ENCODE measurements at regions not wholly inside any gene's neighbourhood (a gene's known extent, or its start where the extent isn't known, plus 50 kb on each side); places are given as distances from the start of the nearest gene placed in this dataset.

DNA sequence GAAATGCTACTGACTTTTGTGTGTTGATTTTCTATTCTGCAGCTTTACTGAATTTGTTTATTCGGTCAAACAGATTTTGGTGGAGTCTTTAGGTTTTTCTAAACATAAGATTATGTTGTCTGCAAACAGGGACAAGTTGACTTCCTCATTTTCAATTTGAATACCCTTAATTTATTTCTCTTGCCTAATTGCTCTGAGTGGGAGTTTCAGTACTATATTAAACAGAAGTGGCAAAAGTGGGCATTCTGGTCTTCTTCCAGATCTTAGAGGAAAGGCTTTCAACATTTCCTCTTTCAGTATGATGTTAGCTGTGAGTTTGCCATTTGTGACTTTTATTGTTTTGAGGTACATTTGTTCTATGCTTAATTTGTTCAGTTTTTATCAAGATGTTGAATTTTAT lies 268.5 kb downstream of the WNT5A start:
- no peak for DNase-seq

GRCh38 chr3:55207744-55208143 lies 279.4 kb downstream of the WNT5A start:
- DNase-seq = no peak

GRCh38 chr3:55205990-55206389 lies 278.1 kb upstream of the LRTM1 start:
- no peak for DNase-seq

- no peak for DNase-seq
These were observed 276.6 kb upstream of the LRTM1 start for GRCh38 chr3:55204417-55204816.

- no peak for DNase-seq
These were observed 275.7 kb upstream of the LRTM1 start for GRCh38 chr3:55203546-55203945.

- DNase-seq = no peak
These were observed 275.1 kb upstream of the LRTM1 start for GRCh38 chr3:55203006-55203405.

DNA sequence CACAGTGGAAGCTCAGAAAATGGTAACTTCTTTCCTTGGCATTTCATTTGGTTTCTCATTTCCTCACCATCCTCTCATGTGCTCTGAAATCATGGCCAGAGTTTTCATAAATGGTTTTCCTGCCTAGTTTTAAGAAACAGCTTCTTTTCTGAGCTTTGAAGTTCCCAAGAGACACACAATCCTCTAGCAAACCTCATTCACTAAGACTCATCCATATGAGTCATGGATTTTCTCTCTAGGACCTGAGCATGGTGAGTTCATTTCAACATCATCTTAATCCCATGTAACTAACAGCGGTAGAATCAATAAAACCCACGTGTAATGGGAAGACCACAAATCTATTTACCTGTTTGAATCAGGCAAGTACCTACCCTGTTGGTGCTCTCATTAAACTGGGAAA lies 274.5 kb upstream of the LRTM1 start:
- DNase-seq = no peak

- DNase-seq = no peak
These were observed 273.9 kb upstream of the LRTM1 start for GRCh38 chr3:55201779-55202178.

GRCh38 chr3:55200906-55201305 lies 273.0 kb upstream of the LRTM1 start:
- DNase-seq = no peak

- DNase-seq = no peak
These were observed 270.7 kb upstream of the LRTM1 start for GRCh38 chr3:55198554-55198953.

GRCh38 chr3:55197021-55197420 lies 269.2 kb upstream of the LRTM1 start:
- DNase-seq = no peak

GRCh38 chr3:55196495-55196894 lies 268.6 kb upstream of the LRTM1 start:
- DNase-seq = no peak

DNA sequence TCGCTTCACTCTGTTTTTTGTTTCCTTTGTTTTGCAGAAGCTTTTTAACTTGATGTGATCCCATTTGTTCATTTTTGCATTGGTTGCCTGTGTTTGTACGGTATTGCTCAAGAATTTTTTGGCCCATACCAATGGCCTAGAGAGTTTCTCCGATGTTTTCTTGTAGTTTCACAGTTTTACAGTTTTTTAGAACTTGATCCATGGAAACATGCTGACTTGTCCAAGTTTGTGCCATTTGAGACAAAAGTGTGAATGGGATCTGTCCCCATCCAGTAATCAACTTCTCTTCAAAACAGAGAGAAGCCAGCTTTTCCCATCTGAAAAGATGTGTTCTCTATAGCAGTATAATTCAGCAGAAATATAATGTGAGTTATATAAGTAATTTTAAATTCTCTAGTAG lies 266.5 kb upstream of the LRTM1 start:
- no peak for DNase-seq

DNA sequence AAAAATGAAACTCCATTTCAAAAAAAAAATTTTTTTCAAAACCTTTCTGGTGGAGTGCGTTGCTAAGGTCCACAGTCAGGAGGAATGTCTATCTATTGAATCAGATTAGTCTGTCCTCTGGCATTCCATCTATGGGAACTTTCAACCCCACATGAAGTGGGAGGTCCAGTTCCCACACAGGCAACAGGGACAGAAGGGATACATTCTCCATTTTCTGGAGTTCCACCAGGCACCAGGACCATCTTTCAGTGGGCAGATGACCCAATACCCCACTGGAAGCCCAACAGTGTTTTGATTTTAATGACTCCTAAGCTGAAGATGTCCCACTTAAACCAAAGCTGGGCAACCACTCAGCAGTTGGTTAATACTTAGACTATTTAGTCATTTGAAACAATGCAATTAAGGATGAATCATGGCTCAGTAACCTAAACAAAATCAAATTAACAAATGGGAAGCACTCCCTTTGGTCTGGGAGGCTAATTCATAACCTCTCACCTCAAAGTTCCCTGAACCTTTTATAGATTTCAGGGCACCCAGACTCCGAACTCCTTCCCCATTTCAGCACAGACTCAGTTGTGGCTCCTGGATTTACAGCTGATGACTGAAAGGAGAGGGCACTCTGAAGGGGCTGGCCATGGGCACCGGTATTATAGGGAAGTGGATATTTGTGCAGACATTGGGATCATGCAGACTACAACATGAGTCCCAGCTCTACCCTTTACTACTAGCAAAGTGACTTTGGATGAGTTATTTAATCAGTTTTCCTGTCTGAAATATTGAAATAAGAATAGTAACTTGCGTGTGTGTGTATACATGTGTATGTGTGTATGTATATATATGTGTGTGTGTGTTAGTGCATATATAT lies 264.3 kb upstream of the LRTM1 start:
- no peak for DNase-seq

DNA sequence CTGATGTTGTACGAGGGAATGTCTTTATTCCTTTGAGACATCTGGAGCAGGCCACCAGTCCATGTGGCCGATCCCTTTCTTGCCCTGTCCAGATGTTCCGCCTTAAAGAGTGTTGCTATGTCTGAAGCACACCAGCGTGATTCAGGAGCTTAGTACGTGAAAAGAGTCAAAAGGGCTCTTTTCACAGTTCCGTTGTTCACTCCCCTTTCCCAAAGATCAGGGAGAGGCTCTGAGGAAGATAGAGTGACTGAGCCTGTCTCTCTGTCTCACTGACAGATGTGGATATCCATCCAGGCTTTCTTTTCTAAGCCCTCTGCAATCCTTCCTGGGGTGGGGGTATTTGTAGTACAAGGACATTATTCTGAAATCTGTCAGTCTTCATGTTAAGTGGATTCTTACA lies 262.5 kb upstream of the LRTM1 start:
- DNase-seq = no peak

GRCh38 chr3:55189359-55189801 lies 261.5 kb upstream of the LRTM1 start:
- no peak for DNase-seq

DNA sequence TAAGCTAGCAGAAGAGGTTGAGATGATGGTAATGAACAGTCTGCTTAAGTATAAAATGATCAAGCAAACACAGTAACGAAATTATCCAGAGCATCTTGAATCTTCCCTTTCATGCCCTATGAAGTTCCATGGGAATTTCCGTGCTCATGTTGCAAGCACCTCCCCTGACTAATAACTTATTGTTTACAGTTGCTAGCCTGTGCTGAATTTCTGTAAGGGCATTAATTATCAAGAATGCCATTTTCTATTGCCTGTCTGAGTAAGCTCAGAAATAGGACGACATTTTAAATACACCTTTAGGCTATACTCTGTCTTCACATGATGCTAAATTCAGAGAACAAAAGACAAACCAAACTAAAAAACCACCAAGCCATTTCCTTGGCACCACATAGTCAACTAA lies 257.5 kb upstream of the LRTM1 start:
- DNase-seq = no peak

DNA sequence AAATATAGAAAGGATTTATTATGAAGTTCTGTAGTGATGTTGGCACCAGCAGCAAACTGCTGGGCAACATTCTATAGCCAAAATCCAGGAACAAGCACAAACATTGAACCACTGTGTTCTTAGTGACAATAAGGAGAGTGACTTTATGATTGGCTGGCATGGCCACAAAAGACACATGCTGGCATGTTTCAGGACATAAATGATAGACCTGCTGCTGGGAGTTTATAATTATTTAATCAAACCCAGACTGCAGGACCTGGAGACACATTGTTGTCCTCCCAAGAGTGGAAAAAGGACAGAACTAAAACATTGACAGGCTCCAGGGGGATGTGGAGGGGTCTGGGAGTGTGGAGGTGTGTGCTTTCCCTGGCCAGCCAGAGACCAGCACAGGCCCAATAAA lies 255.3 kb upstream of the LRTM1 start:
- DNase-seq = no peak

DNA sequence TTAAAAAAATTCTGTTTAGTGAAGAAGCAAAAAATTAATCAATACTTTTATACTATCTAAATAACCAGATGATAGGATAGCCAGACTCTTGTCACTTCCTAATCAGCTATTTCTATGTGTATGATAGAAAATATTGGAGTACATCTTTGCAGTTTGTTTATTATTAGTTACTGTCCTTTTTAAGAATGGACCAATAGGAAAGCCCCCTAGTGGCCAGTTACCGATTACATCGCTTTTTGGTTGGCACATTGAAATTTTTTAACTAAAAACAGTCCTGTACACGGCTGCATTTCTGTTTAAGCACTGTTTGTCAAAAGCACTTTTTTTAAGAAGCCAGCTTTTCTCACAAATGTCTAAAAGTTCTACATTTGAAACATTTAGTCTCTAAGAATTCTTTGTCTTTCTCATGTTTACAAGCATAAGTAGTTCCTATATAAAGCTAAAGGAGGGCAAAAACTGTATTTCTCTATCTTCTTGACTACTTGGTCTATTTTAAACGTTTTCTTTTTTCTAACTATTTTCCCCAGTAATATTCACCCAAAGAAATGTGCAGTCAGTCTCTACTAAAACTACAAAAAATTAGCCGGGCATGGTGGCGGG lies 253.2 kb upstream of the LRTM1 start:
- no peak for DNase-seq

DNA sequence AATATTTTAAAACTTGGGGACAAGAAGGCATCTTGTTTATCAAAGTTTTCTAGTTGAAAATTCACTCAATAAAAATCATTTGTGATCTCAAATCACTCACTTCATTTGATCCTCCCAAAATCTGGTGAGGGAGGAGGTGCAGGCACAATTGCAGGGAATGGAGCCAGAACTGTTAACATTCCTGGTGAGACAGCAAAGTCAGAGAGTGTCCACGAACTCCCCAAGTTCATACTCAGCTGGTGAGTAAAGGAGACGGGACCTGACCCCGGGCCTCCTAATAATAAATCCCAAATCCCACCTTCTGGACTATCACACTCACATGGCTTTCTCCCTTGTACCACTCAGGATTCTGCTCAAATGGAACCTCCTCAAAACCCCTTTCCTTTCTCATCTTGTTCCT lies 252.3 kb upstream of the LRTM1 start:
- no peak for DNase-seq

GRCh38 chr3:55178336-55178735 lies 250.5 kb upstream of the LRTM1 start:
- DNase-seq = no peak

GRCh38 chr3:55177749-55178148 lies 249.9 kb upstream of the LRTM1 start:
- no peak for DNase-seq

DNA sequence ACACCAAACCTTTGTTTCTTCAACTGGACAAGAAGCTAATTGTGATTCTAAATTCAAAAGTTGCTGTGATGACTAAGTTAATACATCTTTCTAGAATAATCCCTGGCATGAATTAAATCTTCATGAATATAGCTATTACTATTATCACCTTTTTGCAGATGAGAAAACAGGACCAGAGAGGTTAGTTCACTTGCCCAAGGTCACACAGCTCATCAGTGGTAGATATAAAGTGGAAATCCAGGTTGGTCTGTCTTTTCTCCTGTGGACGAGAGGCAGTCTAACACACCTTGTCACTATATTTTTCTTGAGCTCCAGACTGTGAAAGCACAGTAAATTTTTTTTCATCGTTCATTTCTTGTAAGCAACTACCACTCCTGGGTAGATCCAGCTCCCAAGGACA lies 247.6 kb upstream of the LRTM1 start:
- no peak for DNase-seq

DNA sequence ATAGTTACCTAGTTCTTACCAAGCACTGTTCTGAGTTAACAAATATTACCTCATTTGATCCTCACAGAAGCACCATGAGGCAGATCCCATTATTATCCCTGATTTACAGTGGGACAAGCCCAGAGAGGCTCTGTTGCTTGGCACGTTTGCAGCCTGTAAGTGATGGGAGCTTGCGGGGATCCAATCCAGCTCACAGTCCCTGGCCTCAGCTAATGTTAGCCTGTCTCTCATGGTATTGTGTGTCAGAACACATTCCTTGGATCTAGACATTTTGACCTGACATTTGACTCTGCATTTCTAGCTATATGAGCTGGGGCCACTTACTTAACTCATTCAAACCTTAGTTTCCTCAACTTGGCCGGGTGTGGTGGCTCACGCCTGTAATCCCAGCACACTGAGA lies 246.9 kb upstream of the LRTM1 start:
- no peak for DNase-seq

DNA sequence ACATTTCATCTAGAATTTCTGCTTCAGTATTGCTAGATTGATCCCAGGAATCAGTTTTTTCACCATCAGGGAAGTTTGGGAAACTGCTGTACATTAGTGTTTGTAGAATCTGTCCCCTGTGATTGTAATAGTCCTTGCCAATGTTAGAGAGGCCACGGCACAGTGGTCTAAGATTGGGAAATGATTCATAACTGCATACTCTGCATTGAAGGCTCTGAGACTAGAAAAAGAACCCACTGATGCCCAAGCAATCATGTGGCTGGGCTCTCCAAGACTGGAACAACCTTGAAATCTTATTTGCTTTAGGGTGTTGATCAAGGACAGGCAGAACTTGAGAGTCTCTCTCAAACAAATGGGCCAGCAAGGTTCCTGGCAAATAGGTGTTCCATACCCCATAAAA lies 245.6 kb upstream of the LRTM1 start:
- no peak for DNase-seq

Measured in left hindlimb (tissue), 1 donor.